EH (cell line): ENCODE measurements at regions not wholly inside any gene's neighbourhood (a gene's known extent, or its start where the extent isn't known, plus 50 kb on each side); places are given as distances from the start of the nearest gene placed in this dataset.

ENCODE experiments used
- DNase-seq: peaks from one replicate; pipeline ENCODE4 v3.0.0-alpha.2; 2015; ENCODE audit warnings: low read depth

DNA sequence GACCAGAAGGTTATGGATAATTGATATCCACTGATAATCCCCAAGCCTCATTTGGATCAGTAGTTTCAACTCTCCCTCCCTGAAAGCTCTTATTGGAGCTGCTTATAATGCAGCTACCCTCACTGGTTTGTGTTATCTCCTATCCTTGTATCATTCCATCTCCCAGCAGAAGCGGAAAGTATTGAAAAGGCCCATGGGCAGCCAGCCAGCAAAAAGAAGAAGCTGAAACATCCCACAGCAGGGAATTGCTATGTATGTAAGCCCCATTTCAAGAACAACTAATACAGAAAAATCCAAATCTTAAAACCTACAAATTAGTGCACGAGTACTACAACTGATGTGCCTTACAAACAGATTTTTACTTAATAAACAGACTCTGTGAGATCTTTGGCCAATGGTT is 269.0 kb upstream of the ECI2 start:
- no peak for DNase-seq

DNA sequence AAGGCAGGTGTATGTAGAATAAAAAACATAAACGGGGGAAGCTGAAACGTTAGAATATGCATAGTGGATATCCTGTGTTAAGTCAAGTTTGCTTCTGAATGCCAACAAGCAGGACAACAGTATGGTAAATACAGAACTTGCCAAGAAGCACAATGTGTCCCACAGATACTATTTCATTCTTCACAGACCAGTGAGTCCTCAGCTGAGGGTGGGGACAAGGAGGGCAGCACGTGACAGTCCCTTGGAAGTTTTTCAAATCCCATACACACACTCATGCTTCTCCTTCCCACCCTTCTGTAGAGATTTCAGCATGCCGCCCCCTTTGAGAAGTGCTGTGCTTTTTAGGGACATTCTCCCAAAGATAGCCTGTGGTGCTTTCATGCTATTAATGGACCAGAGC is 268.5 kb upstream of the ECI2 start:
- no peak for DNase-seq

DNA sequence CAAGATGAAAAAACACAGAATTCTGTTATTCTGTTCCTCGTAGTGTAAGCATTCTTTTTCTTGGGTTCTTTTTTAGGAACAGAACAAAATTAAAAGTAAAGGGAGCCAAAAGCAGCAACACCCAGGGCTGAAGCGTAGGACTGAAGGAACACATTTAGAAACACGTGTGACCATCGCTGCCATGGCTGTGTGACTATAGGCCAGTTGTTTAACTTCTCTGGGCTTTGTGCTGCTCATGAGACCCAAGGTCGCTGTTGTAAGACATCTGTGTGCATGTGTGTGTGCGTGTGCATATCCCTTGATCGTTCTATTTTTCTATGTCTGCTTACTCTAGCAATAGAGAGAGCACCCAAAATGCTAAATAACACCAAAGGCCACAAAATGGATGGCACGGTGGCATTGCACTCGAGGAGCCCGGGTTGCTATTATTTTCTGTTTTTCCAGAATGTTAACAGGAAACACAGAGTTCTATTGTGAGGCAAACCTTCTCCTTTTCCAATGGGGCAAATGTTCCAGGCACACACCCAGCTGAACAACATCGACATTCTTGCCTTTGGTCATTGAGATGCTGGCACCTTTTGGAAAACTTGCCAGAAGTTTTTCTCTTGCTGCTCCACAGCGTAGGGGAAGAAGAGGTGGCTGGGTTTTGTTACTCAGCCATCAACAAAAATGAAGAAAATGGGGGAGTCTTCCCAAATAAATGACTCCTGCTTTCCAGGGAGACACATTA is 267.8 kb upstream of the ECI2 start:
- no peak for DNase-seq

DNA sequence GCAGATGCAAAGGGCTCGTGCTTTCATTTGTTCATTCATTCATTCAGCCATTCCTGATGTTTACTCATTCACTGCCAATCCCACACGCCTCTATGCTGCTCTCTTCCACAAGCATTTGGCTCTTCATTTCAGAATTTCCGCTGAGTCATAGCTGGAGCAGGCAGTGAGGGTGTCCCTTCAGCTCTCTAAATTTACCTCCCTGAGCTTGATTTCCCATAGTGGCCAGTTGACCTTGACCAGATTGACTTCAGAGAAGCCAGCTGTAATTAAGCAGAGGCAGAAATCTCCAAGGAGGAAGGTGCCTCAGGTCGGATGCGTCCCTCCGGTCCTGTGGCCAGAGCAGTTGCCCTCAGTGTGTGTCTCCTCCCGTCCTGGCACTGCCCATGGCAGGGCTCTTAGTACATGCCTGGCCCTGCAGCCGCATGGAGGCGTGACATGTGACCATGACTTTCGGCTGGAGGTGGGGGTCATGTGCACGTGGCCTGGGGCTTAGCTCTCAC is 267.2 kb upstream of the ECI2 start:
- DNase-seq = peak; percentile 89

DNA sequence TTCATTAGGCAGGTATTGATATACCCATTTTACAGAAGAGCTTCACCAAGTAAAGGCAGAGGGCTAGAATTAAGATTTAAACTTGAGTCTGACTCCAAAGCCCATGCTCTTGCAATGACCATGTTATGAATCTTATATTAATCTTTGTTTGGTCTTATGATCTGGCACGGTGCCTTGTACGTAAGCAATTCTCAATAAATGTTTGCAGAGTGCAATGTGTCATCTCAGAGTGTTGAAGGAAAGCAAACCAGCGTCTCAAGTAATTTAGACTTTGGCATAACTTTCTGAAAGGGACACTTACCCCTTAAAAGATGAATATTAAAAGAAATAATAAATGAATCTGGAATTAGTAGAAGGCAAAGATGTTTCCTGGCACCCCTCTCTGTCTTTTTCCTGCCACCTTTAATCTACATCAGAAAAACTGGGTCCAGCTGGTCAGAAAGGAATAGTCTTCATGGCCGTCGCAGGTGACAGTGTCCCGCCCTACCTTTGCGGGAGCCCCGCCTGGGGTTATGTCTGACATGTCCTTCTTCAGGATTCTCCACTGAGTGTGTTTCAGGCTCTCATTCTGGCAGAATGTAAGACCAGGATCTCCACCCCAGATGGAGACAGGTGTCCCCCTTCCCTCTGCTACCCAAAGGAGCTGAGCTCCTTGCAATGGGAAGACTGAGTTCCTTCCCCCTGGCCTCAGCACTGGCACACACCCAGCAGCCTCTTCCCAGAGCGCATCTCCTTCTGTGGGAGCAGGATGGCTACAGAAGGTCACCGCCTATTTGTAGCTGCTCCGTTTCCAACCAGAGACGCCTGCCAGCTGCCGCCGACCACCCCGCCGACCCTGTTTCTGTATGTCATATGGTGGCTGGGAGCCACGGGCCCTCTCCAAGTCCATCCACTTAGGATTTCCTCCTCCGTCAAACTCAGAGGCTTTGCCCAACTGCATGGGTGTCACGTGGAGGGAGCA is 266.3 kb upstream of the ECI2 start:
- no peak for DNase-seq

DNA sequence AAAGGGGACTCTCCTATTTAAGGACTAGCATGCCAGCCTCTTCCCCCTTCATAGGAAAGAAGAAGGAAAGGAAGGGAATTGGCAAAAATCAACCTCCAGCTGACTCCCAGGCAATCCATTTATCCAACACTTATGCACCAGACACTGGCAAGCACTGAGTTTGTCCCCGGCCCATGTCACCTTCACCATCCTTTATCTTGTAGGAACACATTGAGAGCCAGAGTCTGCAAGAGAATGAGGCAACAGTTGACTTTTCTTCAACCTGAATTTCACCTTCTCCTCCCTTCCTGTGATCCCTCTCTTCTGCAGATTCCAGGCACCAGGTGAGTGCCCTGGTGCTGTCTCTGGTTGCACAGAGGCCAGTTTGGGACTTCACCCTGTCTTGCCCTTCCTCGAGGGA is 264.3 kb upstream of the ECI2 start:
- DNase-seq = no peak

DNA sequence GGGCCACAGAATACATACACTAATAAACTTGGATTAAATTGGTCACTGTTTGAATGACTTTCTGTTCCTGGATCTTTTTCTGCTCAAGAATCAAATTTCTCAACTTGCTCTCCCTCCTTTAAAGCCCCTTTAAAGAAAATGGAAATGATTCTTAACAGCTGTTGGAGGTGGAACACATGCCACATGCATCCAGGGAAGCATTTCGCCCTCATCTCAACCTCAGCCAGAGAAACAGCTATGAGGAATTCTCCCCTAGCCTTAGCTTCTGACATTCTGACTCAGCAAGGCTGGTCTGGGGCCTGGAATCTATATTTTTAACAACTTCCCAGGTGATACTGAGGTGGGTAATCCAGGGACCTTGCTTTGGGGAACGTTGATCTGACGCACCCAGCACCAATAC is 263.4 kb upstream of the ECI2 start:
- DNase-seq = no peak

DNA sequence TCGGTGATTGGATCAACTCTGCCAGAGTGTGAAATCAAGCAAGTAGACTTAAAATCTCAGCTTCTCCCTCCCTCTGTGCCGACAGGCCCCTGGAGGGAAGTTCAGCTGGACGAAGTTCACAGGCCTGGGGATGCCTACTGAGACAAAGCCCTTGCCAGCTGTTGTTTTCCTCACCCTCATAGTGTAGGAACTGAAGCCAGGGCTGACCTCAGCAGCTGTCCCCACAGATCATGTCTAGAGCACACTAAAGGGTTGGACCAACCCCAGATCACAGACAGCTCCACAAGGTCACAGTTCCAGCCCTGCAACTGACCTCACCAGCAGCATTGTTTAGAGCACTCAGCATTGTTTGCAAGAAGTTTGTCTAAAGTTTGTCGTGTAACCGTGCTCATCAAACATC is 261.9 kb upstream of the ECI2 start:
- DNase-seq = no peak

DNA sequence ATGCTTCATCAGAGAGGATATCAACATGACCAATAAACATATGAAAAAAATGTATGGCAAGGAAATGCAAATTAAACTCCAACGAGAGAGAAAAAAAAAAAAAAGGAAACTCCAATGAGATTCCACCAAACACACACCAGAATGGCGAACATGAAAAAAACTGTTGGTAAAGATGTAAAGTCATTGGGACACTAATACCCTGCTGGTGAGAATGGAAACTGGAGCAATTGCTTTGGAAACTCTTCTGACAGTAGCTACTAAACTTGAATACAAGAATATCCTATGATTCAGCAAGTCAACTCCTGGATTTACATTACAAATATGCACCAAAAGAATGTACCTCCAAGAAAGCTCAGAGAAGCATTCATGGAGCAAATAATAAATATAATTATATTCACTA is 260.7 kb upstream of the ECI2 start:
- DNase-seq = no peak

DNA sequence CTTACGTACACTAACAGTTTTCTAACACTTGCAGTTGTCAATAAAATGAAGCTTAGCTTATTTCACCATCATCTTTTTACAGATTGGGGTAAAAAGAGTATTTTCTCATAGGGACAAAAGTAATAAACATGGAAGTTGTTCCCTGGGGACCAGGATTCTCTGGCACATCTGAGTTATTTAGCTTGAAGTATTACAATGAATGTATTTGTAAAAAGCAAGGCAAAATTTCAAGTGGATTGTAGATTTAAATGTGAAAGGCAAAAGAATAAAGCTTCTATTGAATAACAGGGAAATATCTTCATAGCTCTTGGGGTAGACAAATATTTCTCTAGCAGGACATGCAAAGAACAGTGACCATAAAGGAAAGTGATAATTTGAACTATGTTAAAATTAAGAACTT is 260.0 kb upstream of the ECI2 start:
- no peak for DNase-seq

DNA sequence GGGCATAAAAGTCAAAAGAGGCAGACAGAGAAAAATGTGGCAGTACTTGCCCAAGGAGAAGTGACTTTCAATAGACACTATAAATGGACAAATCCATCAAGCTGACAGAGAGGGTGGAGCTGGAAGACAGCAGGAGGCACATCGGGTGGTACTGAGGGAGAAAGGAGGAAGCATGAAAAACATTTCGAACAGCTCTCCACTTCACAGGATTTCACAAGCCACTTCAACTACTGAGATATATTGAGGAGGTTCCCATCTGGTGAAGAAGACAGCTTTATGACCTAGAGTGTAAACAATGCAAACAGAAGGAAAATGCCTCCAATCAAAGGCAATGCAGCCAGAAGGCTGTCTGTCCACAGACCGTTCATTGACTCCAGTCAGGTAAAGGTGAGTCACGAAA is 259.4 kb upstream of the ECI2 start:
- DNase-seq = no peak

DNA sequence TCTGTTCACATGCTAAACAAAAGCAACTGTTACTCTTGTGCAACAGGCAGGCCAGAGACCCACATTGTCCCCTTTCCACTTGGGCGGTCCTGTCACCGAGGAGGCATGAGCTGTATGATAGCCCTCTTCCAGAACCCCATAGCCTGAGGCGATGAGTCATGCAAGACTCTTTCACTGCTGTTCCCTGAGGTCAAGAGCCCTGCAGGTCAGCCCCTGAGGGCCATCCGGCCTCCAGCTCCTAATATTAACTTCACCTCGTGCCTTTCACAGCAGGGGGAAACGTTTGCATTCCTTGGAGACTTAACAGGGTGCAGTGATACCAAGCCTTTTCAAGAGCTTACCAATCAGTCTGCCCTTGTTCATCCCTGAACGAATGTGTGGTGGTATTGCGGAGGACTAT is 253.3 kb upstream of the ECI2 start:
- DNase-seq = peak; percentile 82

DNA sequence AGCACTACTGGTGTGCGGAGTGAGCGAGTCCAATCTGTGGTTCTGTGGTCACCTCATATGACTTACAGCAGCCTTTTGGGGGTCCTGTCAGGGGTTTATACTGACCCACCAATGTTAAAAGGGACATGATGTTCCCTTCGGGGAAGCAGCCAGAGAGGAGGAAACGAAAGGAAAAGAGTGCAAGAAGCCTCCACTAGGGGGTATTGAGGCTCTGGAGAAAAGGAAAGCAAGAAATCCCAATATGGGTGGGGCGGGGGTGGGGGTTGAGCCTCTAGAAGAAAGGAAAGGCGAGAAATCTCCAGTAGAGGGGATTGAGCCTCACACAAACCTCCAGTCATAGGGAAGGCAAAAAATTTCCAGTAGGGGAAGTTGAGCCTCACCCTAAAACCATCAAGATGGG is 249.3 kb upstream of the ECI2 start:
- no peak for DNase-seq

DNA sequence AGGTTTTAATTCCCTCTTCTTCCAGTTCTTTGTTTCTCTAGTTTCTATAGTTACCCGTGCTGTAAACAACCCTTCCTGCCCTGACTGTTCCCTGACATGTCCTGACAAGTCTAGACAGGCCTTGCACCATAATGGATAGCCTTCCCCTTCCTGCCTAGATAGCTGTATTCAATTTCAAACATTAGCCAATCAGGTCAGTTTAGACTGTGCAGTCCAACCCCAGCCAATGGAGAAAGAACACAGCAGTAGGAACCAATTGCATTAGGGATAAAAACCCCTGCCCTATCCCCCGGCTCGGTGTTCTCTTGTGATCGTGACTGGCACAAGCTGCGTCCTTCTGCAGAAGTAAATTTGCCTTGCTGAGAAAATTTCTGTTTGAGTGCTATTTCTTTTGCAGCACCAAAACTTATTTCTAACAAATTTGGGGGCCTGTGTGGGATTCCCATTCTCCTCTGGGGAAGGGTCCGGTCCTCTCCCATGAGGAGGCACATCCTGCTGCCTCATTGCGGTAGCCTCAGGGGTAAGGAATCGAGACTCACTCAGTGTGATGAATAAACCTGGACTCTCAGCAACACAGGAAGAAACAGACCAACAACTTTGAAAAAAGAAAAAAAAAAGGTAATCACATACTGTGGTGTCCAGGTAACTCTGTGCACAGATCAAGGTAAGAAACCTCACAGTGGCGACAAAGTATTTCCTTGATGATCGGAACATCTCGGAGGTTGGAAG is 248.7 kb upstream of the ECI2 start:
- DNase-seq = no peak

DNA sequence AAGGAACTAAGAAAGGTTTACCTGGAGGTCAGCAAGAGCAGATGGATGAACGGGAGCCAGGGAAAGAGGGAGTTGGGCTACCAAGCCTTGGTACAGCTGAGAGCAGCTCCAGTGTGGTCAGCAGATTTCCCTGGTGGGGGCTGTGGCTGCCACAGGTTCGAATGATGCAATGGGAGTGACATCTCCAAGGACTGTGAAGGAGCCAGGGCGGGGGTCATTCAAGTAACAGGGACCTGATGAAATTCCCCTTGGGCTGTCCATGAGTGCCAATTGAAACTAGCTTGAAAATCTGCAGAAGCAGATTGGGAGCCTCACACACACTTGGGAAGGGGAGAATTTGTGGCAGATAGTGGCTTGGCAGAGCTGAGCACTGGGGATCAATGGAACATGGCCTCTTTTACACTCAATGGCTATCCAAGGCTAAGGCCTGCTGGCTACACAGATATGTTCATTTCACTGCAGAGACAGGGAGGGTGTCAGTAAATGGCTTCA is 247.0 kb upstream of the ECI2 start:
- DNase-seq = no peak

DNA sequence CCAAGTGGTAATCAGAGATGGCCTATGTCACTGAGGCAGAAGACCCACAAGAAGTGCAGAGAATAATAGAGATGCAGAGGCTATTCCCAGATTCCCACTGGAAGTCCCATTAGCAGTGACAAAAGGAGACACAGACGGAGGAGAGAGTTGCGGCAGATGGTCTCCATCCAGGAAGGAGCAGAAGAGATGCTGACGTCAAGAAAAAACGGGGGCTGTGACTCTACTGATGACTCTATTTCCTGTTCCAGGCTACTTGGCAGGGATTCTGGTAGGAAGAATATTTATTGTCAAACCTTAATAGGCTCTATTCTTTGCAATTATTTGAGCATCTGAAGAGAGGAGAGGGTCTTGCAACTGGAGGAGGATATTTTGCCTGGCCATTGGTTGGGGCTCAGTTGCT is 246.0 kb upstream of the ECI2 start:
- peak; percentile 61 for DNase-seq

DNA sequence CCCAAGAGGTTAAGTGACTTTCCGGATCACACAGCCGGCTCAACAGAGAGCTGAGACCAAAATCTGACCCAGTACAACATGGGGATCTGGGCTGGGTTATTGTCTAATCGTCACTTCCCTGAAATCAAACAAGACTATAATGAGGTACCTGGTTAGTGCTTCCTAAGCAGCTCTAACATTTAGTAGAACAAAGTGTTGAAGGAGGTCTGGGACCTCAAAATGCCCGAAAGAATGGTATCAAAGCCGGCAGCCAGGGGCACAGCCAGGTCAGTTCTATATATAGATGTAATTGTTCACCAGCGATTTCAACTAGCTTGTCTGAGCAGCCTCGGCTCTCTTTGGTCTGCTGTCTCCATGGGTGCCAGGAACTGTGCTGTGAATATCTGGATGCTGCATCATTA is 245.5 kb upstream of the ECI2 start:
- no peak for DNase-seq

DNA sequence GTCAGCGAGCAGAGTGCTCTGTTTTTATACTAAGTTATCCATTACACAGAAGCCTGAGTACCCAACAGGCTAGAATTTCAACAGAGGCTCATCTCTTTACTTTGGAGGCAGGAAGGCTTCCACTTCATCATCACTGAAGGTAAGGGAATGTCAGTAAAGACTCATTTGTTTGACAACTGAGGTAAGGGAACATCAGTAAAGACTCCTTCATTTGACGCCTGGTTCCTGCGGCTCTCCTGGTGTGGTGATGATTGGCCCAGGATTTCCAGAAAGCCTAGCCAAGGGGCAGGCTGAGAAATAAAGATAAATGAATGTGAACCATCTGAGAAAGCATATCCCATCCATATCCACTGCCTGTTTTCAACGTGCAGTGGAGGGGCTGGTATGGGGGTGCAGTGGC is 244.6 kb upstream of the ECI2 start:
- no peak for DNase-seq

DNA sequence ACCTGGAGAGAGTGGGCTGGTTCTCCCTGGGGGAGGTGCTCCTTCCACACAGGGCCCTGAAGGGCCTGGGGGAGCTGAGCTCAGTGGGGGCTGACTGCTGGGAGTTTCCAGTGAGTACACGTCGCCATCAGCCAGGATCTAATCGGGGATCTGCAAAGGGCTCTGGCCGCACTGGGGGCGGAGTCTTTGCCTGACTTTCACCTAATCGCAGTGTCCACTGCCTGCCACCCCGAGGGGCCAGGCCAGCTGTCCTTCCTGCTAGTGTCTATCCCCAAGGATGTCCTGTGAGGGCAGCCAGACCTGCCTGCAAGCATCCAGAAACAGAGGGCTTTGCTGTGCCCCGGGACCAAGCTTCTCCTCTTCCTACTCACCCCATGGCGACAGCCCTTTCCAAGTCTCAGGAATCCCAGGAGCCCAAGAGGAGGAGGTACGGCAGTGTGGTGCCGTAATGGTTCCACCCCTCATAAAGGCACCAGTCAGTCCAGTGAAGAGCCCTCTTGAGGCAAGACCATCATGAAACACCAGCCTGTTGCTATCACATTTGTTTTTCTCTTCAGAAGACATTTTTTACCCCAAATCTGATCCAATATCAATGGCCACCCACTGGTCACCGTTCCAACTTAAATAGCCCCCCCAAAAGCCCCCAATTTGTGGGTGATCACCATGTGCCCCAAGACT is 243.1 kb upstream of the ECI2 start:
- no peak for DNase-seq

DNA sequence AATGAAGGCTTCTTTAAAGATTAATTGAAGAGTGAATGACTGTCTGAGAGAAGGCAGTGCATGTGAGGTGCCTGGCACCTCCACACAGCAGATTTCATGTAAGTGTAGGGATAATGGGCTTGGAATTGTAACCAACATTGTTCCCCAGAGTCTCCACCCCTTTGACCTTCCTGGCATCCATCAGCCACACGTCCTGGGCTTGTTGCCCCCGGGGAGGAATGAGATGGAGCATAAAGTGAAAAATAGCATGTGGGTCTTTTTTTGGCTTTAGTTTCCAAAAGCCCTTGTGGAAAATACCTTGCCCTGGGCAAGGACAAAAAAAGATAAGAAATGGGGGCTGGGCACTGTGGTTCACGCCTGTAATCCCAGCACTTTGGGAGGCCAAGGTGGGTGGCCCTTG is 242.2 kb upstream of the ECI2 start:
- no peak for DNase-seq

DNA sequence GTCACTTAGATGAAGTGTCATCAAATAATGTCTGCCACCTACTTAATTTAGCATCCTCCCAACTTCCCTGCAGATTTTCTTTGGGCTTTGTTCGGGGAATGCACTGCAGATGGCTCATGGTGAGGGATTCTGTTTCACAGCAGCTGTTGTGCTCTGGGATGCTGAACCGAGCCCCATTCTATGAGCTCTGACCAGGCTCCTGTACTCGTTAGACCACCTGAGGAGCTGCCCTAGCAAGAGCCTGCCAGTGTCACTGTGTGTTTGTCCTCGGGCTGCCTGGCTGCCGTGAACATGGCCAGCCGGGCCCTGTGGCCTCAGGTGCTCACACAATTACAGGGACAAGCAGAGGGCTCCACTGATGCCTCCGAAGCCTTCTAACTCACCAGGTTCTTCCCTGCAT is 238.8 kb upstream of the ECI2 start:
- no peak for DNase-seq

DNA sequence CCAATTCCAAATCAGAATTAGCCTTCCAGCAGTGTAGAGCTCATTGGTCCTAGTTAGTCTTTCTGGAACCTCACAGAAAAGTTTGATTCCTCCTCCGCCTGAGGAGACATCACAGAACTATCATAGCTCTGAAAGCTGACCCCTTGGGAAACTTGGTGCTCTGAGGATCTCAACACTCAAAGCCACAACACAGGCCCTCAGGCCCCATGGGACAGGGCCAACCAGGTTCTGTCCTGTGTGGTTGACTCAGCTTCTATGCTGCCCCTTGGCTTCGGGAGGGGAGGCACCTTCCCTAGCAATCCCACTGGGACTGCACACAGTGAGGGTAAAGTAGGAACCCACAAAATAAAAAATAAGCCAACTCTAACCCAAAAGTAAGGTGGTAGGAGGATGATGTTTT is 237.5 kb upstream of the ECI2 start:
- peak; percentile 31 for DNase-seq
